Stomach (tissue), 4 donors: ENCODE measurements at regions not wholly inside any gene's neighbourhood (a gene's known extent, or its start where the extent isn't known, plus 50 kb on each side); places are given as distances from the start of the nearest gene placed in this dataset.

Experiments used
- CTCF ChIP-seq, 7 experiments: fragments of 450-650 bp in 4 of 7; fragments of 200-600 bp in 3 of 7; sonication (generic) in 3 of 7; IDR thresholded peaks; one replicate each; pipeline ENCODE4 v1.5.1; 2016 to 2019; ENCODE audit warnings: antibody characterized with exemption in 7 of 7, control low read depth in 2 of 7, mild to moderate bottlenecking in 1 of 7
- EP300 ChIP-seq: sonication (generic); formaldehyde crosslinking; IDR thresholded peaks from one replicate; pipeline ENCODE4 v1.6.1; 2017; ENCODE audit warnings: antibody characterized with exemption
- POLR2A ChIP-seq, 4 donors: fragments of 450-650 bp; IDR thresholded peaks; one replicate each; pipeline ENCODE4 v1.6.1; 2016; ENCODE audit warnings: antibody characterized with exemption in 4 of 4, control low read depth in 2 of 4, mild to moderate bottlenecking in 1 of 4, moderate library complexity in 1 of 4
- POLR2AphosphoS5 ChIP-seq, 3 donors: sonication (generic); formaldehyde crosslinking; IDR thresholded peaks; one replicate each; pipeline ENCODE4 v1.6.1; 2016; ENCODE audit warnings: antibody characterized with exemption in 3 of 3

DNA sequence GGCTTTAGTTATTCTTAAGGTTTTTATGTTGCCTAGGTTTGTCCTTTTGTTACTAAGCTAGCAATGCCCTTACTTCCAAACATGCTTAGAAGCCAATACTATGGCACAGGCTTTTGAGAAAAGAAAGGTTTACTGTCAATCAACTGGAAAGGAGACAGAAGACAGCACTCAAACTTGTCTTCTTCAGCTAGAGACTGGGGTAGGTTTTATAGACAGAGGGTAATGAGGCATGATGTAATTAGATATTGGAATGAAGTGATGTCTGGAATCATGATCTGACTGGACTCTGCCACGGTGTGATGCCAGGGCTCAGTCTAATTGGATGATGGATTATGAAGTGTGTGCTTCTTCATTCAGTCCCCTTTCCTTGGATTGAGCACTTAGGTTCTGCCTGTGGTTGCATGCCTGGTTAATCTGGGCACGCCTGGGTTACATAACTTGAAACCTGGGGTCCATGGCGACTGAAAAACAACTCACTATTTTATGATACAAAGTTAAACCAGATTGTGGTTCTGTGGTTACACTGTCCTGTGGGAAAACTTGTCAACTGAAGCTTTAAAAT lies 625.8 kb downstream of the BRINP3 start:
- TF ChIP-seq CTCF (IDR thresholded peaks at IDR 0.05) (no peak), EP300 (no peak), POLR2A (IDR thresholded peaks at IDR 0.05) (no peak), POLR2AphosphoS5 (IDR thresholded peaks at IDR 0.05) (no peak)
